A673 (cell line): ENCODE measurements at regions not wholly inside any gene's neighbourhood (a gene's known extent, or its start where the extent isn't known, plus 50 kb on each side); places are given as distances from the start of the nearest gene placed in this dataset.

ENCODE experiments used
- BruUV-seq: library from RNA; stranded (reverse); fragments of 400-500 nt; replicated peaks from 2 replicates; lab custom pipeline; 2021; lab: Mats Ljungman, UMichigan
- CTCF ChIA-PET: fragments of 300-600 bp; sonication (Branson Sonifier 250); formaldehyde crosslinking; loops from one replicate; lab custom pipeline; 2022; ENCODE audit warnings: antibody characterized with exemption; lab: Charles Lee
- POLR2A ChIA-PET: fragments of 300-600 bp; sonication (Branson Sonifier 250); formaldehyde crosslinking; loops from one replicate; lab custom pipeline; 2022; ENCODE audit warnings: antibody characterized with exemption; ENCODE audit not compliant: low non-redundant PET; lab: Charles Lee
- DNase-seq: peaks from one replicate; pipeline ENCODE4 v3.0.0-alpha.2; 2015; ENCODE audit warnings: low spot score
- H3K27ac ChIP-seq: fragments of 200-600 bp; sonication (generic); 2 replicates; pipeline ENCODE4 v1.5.1; 2016; ENCODE audit warnings: mixed run types, low read depth, mild to moderate bottlenecking, mixed read lengths, antibody characterized with exemption, low read length; ENCODE audit not compliant: poor library complexity, severe bottlenecking
- H3K27me3 ChIP-seq: fragments of 200-600 bp; sonication (generic); replicated peaks from 2 replicates; pipeline ENCODE4 v1.6.1; 2017; ENCODE audit warnings: mixed run types, low read depth, mild to moderate bottlenecking, mixed read lengths, antibody characterized with exemption, low read length; ENCODE audit not compliant: insufficient read depth, poor library complexity
- H3K36me3 ChIP-seq: fragments of 200-600 bp; sonication (generic); 2 replicates; pipeline ENCODE4 v1.6.1; 2016; ENCODE audit warnings: mixed run types, mild to moderate bottlenecking, mixed read lengths, antibody characterized with exemption, low read length; ENCODE audit not compliant: insufficient read depth, poor library complexity, severe bottlenecking
- H3K4me1 ChIP-seq: fragments of 200-600 bp; sonication (generic); 2 replicates; pipeline ENCODE4 v1.6.1; 2017; ENCODE audit warnings: mixed run types, mild to moderate bottlenecking, mixed read lengths, antibody characterized with exemption, low read length; ENCODE audit not compliant: insufficient read depth, poor library complexity, severe bottlenecking
- H3K4me3 ChIP-seq: fragments of 200-600 bp; sonication (generic); 2 replicates; pipeline ENCODE4 v1.5.1; 2016; ENCODE audit warnings: low read depth, mixed run types, mild to moderate bottlenecking, mixed read lengths, low read length; ENCODE audit not compliant: poor library complexity, severe bottlenecking
- H3K9me3 ChIP-seq: fragments of 200-600 bp; sonication (generic); 2 replicates; pipeline ENCODE4 v1.6.1; 2016; ENCODE audit warnings: mixed run types, low read depth, mild to moderate bottlenecking, mixed read lengths, antibody characterized with exemption, low read length; ENCODE audit not compliant: poor library complexity, severe bottlenecking
- EZH2 ChIP-seq: fragments of 200-600 bp; sonication (generic); IDR thresholded peaks from 2 replicates; pipeline ENCODE4 v1.6.1; 2017; ENCODE audit warnings: borderline replicate concordance, low read depth, mild to moderate bottlenecking, mixed read lengths, antibody characterized with exemption, low read length; ENCODE audit not compliant: poor library complexity, severe bottlenecking
- intact Hi-C: fragments of 100-400 bp; cut with micrococcal nuclease; formaldehyde crosslinking; loops from one replicate; pipeline ENCODE4 v1.10.0; 2022; ENCODE audit not compliant: unreplicated experiment
- TF ChIP-seq, protein P1 (sequence below): fragments of 300-800, 200-600 bp; sonication (generic); conservative IDR thresholded peaks from 2 replicates; pipeline ENCODE4 v1.5.1; 2017; ENCODE audit warnings: low read depth, mild to moderate bottlenecking, antibody characterized with exemption, low read length, moderate library complexity, mixed read lengths

- H3K27ac ChIP-seq = no peak overlapping the region
- H3K4me3 ChIP-seq = no peak overlapping the region
- no peaks in the 10 kb centered on the region for H3K27me3 ChIP-seq
- H3K4me1 ChIP-seq = peaks cover 12% of the 10 kb centered on the region
- H3K9me3 ChIP-seq = peaks cover 5% of the 10 kb centered on the region
- no peaks in the 10 kb centered on the region for H3K36me3 ChIP-seq
- TF ChIP-seq, protein P1, sequence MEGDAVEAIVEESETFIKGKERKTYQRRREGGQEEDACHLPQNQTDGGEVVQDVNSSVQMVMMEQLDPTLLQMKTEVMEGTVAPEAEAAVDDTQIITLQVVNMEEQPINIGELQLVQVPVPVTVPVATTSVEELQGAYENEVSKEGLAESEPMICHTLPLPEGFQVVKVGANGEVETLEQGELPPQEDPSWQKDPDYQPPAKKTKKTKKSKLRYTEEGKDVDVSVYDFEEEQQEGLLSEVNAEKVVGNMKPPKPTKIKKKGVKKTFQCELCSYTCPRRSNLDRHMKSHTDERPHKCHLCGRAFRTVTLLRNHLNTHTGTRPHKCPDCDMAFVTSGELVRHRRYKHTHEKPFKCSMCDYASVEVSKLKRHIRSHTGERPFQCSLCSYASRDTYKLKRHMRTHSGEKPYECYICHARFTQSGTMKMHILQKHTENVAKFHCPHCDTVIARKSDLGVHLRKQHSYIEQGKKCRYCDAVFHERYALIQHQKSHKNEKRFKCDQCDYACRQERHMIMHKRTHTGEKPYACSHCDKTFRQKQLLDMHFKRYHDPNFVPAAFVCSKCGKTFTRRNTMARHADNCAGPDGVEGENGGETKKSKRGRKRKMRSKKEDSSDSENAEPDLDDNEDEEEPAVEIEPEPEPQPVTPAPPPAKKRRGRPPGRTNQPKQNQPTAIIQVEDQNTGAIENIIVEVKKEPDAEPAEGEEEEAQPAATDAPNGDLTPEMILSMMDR = no peak
- TF ChIP-seq EZH2 = no peak
- intact Hi-C loops = no loop called here
- BruUV-seq = no TSS peak
- no peak for DNase-seq
- ChIA-PET CTCF (no interaction called here), POLR2A (no interaction called here)
Observed at GRCh38 chr2:20108655-20109396, 57.4 kb upstream of the LAPTM4A start.

DNA sequence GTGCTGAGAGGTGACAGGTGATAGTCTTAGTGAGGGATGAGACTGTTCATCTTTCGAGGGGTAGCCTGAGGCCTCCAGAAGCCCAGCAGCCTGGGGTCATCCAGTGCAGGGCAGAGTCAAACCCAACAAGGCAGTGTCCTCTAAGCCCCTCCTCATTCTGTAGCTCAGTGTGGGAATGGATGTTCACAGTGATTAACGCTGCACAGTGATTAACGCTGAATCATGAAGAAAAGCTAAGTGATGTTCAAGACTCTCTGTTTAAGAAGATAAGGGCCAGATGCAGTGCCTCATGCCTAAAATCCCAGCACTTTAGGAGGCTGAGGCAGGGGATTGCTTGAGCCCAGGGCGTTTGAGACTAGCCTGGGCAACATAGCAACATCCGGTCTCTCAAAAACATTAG, 56.3 kb upstream of the LAPTM4A start:
- Histone ChIP-seq H3K4me3 (no peak overlapping the region), H3K9me3 (peaks cover 5% of the 10 kb centered on the region), H3K27me3 (no peaks in the 10 kb centered on the region), H3K36me3 (no peaks in the 10 kb centered on the region), H3K4me1 (peaks cover 12% of the 10 kb centered on the region), H3K27ac (no peak overlapping the region)
- no TSS peak for BruUV-seq
- CTCF ChIA-PET = interaction anchor here (0.7 kb wide), 2 partner anchors 14 to 115 kb away, joined by 3 read pairs; no protein-coding TSS in a partner anchor
- POLR2A ChIA-PET = no interaction called here
- no peak for TF ChIP-seq EZH2
- TF ChIP-seq, protein P1 = no peak
- intact Hi-C loops = no loop called here
- no peak for DNase-seq

- DNase-seq = no peak
- Histone ChIP-seq H3K4me1 (peaks cover 12% of the 10 kb centered on the region), H3K27me3 (no peaks in the 10 kb centered on the region), H3K9me3 (peaks cover 5% of the 10 kb centered on the region), H3K27ac (no peak overlapping the region), H3K4me3 (no peak overlapping the region), H3K36me3 (no peaks in the 10 kb centered on the region)
- ChIA-PET POLR2A (no interaction called here), CTCF (no interaction called here)
- no TSS peak for BruUV-seq
- TF ChIP-seq EZH2 = no peak
- TF ChIP-seq, protein P1 = no peak
- intact Hi-C loops = no loop called here
Observed at GRCh38 chr2:20107352-20107751, 55.9 kb upstream of the LAPTM4A start.
